GM21526 (cell line): ENCODE measurements at regions not wholly inside any gene's neighbourhood (a gene's known extent, or its start where the extent isn't known, plus 50 kb on each side); places are given as distances from the start of the nearest gene placed in this dataset.
"Not testable (repeated sequence)": the region's sequence is repeated elsewhere in the genome, so short reads cannot be mapped to it uniquely, and the experiment has no call there.

Experiments
- ATAC-seq: cut with Tn5 transposase; IDR thresholded peaks from one replicate; pipeline ENCODE4 v1.9.1; 2021; ENCODE audit warnings: moderate library complexity; ENCODE audit not compliant: unreplicated experiment, low FRiP score

DNA sequence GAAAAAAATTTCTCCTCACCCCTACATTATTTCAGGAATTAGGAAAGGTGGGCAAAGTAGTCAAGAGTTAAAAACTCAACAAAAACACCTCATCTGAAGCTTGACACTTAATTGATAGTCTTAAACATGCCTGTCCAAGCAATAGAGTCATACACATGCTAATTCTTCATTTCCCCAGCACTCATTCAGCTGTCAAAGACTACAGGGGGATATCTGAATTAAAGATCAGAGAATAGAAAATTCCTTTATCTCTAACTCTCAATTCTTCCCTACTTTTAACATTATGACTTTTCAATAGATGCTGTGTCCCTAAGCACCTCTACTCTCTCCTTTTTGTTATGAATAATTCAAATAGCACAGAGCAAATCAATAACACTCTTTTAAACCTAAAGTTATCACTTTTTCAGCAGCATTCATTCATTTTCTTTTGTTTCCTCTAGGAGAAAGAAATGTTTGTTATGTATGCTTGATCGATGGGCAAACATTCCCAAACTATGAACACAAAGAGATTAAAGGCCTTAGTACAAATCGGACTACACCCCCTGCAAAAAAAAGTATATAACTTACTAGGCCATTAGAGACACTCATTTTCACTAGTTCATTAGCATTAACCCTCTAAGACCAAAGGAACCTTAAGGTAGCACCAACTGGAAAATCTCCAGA is 94.9 kb upstream of the SPTLC3 start:
- ATAC-seq, result no peak

DNA sequence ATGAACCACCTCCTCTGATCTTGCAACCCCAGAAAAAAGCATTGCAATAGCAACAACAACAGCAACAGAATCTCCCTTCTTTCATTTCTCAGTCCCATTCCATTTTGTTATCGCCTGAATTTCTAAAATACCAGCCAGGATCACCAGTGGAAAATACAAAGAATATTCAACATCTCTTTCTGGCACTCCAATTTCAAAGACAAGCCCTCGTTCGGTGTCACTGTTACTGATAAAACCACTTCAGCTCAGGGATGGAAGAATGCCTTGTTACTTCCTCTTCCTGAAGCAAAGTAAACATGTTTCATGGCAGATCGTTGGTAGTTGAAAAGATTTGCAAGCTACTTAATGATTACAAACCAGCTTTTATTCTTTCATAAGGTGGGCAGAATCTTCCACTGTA is 94.0 kb upstream of the SPTLC3 start:
- no peak for ATAC-seq

DNA sequence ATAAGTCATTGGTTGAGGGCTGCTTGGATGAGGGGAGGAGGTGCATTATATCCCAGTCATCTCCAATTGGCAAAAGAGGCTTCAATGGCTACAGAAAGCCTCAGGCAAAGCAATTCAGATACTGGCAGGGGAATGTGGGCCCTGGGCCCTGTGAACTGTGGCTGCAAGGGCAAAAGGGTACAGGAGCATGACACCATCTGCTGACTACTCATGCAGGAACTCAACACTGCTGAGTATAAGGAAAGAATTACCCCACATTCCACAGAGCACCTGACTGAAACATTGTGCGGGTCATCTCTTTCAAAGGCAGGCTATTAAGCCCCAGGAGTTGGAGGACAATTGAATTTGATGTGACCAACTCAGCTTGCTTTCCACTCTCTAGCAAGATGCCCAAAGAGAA is 92.1 kb upstream of the SPTLC3 start:
- ATAC-seq, result no peak

DNA sequence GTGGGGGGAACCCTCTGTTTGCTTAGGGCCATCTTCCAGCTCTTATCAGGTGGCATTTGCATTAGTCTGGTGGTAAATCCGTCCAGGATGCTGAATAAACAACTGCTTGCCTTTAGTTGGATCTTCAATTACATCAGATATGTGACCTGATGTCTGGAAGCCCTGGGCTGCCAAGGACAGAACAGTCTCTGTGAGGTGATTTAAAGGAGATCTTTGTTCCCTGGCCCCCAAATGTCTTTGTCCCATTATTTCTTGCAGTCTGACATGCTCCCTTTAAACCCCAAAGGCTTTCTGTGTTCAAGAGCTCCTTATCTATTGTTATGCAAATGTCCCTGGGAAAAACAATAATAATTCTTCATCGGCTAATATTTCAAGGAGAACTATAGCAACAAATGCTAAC is 84.6 kb upstream of the SPTLC3 start:
- no peak for ATAC-seq

DNA sequence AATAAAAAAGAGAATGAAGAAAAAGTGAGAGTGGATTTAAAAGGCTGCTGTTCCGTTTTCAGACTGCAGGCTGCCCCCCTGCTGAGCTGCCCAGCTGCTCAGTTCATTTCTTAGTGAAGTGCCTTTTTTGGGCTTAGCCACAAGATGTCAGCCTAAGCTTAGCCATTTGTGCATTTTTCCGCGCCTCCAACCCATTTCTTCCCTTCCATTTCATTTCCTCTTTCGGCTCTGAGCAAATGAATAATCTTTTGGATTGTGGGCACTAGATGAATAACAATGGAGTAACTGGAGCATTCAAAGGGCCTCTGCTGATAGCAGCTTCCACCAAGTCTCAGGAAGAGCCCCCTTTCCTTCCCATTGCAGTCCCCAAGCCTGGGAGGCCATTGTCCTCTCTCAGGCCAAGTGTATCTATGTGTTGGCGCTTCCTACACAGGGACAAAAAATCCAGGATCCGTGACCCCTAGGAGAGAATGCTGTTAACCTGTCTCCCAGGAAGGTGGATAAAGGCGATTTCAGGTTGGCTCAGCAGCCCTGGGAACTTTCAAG is 83.5 kb upstream of the SPTLC3 start:
- ATAC-seq, result peak; percentile 99

DNA sequence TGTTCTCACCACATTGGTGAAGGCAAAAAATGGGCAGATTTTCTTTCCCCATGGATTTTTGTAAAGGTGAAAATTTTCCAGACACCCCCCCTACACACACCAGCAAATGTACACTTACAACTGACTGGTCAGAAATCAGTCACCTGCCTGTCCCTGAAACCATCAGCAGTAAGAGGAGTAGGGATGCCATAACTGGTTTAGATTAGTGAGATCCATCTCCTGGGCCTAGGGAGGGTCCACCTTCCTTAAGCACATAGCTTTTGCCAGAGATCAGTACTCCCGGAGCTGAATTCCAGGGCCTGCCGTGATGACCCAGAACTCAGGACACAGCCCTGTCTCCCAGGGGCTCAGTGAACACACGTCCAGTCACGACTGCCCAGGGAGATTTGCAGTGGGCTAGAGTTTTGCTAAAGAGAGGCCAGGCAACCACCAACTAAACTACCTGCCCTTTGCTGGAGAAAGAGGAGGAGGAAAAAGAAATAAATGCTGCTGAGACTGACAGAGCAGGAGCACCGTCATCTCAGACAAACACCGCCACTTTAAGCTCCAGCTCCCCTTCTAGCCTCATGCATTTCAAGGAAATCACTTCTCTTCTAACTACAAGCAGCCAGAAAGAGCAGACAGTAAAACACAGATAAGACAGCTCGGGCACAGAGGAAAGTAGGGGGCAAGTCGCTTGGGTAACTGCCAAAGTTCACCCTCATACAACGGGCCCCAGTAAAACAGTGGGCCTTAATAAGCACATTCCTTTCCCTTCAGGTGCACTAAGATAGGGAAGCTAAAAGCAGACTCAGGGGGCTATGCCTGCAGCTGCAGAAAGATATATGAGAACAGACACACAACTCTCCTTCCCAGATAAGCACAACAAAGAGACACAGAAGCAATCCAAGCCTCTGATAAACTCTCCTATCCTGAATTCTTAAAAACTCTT is 82.6 kb upstream of the SPTLC3 start:
- ATAC-seq, result no peak

DNA sequence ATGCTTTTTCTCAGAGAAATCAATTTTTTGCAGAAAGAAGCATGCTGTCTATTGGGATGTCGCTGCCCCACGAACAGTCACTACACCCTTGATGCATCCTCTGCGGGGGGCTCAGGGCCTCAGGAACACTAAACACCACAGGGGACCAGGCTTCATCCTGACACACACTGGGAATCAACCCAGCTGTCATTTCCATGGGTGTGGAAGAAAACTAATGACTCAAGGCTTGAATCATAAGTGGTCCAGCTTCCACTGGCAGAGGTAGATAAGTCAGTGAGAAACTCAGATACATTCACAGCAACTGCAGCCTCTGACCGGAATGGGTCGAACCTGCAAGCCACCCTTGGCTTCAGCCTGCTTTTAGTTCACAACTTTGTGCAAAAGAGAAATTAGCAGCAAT is 81.3 kb upstream of the SPTLC3 start:
- no peak for ATAC-seq

DNA sequence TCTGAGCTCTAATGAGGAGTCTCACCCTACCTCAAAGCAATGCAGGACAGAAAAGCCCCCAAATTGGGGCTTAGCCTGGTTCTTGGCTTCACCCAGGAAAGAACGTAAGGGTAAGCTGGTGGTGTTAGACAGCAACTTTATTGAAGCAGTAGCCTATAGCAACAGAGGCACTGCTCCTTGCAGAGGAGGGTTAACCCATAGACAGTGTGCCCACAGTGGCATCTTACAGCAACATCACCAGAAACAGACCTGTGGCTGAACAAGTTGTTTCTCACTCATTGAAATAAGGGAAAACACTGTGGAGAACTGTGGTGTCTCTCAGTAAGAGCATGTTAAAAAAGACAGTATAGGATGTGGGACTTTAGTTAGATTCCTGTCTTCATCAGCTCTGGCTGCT is 80.4 kb upstream of the SPTLC3 start:
- ATAC-seq, result no peak

DNA sequence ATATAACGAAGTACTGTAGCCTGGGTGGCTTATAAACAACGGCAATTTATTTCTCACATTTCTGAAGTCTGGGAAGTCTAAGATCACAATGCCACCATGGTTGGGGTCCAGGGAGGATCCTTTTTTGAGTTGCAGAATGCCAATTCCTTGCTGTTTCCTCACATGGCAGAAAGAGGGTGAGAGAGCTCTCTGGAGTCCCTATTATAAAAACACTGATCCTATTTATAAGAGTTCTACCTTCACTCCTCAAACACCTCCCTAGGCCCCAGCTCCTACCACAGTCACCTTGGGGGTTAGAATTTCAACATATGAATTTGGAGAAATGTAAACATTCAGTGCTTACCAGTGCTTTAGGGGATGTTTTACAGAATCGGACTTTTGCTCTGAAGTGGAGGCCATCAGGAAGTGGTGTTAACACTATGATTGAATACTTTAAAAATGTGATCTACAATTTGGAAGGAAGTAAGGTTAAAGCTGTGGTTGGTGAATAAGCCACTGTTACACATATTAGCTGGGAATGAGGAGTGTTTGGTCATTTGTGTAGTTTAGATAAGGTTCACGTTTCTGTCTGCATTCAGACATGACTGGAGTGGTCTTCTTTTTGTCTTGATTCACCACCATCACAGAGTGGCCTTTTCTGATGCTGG is 79.9 kb upstream of the SPTLC3 start:
- no peak for ATAC-seq

DNA sequence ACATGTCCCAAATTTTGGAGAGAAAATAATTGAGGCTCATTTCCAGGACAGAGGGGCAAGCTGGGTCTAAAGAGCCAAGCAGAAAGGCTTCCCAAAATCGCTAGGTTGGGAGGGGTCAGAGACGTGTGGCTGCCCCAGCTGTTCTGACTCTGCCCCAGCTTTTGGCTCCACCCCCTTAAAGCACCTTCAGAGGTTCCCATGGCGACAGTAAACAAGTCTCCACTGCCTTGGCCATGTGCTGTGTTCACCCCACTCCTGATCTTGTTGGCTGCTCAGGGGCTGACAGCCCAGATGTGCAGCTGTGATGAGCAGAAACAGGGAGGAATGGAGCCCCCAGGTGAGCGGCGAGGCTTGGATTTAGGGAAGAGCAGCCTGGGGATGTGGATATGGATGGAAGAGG is 72.8 kb upstream of the SPTLC3 start:
- no peak for ATAC-seq

DNA sequence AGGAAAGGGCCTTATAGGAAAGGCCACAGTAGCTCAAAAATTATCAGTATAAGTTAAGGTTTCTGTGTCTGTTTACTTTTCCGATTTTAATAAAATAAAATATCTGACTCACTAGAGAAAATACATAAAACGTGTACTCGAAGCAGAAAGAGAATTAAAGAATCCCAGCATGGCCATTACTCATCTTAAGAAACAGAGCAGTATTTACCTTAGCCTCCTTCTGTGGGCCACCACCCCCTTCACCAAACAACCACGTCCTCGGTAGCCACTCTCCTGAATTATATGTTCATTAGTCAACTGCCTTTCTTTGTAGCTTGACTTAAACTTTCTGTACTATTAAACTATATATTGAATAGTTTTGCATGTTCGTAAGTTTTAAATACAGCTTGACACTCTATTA is 72.2 kb upstream of the SPTLC3 start:
- no peak for ATAC-seq

DNA sequence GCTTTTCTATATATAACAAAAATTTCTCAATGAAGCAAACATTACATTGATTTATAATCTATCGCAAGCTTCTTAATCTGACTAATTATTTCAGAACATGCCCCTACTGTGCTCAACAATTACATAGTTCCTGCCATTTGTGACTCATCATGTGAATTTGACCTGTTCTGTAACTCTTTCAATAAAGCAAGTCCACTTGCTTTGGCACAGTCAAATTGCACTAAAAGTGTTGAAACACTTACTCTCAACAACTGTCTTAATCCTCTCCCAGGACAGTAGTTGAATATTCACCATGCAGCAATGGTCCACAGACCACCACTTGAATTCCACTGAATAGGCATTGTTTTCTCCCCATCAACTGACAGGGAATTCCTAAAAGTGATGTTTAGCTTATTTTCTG is 67.7 kb upstream of the SPTLC3 start:
- ATAC-seq, result no peak

DNA sequence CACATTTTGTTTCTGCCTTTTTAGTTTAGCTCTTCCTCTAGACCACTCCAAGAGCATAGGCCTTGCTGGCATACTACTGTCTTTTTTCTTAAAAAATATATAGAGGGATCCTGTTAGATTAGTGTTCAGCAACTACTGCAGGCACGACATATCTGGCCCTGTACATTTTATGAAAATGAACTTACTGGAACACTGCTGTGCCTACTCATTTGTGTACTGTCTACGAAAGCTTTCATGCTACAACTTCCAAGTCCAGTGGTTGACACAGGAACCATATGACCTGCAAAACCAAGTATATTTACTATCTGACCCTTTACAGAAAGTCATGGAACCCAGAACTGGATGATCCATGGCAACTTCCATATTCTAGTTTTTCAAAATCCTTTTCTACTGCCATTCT is 66.6 kb upstream of the SPTLC3 start:
- ATAC-seq, result no peak

DNA sequence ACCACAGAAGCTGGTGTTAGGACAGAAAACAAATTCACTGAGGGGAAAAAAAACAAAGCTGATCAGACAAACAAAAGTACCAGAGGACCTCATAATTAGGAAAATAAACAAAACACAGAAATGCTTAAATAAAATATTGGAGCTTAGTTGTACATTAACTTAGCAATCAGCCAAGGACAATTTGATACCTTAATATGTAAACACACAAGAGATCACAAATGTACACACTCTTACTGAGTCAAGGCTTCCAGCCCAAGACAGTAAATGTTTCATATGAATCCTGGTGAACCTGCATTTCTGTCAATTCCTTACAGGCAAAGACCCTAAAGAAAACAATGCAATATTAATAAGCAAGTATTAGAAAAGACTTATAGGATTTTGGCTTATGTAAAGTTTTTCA is 62.0 kb upstream of the SPTLC3 start:
- ATAC-seq, result no peak

DNA sequence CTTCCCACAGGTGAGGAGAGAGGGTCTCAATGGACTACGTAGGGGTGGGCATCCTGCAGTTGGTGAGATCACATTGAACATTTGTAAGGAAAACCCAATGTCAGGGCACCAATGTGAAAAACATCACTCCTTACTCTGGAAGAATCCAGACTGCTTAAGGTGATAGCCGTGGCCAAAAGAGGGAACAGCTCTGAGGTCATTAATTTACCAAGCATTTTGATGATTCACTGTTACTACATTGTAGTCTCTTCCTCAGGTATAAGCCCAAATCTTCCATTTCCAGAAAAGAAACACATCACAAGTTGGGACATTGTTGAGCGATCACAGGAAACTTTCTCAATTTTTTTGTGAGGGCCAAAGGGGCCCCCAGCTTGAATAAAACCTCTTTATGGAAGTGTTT is 61.1 kb upstream of the SPTLC3 start:
- ATAC-seq, result no peak

DNA sequence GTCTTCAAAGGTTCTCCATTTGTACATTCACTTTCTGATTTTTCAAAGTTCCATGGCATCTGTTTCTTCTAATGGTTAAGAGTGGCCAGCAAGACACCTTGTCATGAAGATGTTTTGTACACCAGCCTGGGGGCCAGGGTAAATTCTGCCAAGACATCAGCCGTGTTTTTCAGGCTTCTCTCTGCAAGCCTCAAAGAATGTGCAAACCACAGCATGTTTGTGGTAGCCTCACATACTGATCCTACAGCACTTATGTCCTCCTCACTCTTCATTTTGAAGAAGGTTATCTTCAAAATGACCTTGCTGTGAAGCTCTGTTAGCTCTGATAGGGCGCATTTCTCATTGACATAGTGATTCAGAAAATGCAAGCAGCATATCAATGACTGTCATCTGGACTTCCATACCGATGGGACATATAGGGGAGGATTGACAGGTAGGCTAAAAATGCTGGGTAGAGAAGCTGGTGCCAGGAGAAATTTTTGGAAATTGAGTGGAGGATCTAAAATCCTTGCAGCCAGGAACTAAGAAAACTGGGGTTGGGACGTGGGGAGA is 59.3 kb upstream of the SPTLC3 start:
- no peak for ATAC-seq

DNA sequence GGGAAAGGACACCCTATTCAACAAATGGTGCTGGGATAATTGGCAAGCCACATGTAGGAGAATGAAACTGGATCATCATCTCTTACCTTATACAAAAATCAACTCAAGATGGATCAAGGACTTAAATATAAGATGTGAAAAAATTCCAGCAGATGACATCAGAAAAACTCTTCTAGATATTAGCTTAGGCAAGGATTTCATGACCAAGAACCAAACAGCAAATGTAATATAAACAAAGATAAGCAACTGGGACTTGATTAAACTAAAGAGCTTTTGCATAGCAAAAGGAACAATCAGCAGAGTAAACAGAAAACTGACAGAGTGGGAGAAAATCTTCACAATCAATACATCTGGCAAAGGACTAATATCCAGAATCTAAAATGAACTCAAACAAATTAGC is 54.5 kb upstream of the SPTLC3 start:
- ATAC-seq, result not testable (repeated sequence)

DNA sequence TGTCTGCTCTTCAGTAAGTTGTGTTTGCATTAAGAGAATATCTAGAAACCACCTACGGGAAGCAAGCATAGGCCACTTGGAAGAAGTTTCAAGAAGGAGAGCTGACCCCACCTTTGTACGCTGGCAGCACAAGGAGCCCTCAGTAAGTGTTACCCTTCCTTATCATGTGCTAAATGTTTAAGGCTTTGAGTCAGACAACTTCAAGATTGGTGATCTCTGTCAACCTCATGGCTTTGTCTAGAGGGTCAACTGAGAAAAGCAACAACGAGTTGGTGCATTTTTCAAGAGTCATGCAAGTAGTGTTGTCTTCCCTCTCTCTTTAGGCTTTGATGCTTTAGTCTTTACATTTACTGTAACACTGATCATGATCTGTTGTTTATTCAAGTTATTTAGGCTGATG is 53.2 kb upstream of the SPTLC3 start:
- no peak for ATAC-seq

DNA sequence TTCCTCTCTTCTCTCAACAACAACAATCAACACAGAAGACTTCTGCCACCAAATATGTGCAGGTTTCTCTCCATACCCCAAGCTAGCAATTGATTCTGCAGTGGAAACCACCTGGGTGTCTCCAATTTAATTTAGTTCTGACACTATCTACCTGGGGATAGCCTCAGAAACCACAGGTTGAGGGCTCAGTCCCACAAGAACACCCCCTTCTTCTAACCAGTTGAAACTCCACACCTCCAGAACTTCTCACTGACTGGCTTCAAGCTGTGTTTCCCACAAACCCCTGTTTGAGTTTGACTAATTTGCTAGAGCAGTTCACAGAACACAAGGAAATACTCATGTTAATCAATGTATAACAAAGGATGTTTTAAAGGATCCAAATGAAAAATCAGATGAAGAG is 52.5 kb upstream of the SPTLC3 start:
- no peak for ATAC-seq

DNA sequence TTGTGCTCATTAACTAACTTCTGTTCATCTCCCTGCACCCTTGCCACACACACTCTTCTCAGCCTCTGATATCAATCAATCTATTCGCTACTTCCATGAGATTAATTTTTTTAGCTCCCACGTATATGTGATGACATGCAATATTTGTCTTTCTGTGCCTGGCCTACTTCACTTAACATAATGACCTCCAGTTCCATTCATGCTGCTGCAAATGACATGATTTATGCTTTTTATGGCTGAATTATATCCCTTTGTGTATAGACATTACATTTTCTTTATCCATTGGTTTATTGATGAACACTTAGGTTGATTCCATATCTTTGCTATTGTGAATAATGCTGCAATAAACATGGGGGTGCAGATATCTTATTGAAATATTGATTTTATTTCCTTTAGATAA is 50.8 kb upstream of the SPTLC3 start:
- ATAC-seq, result no peak
